HG02943 (cell line): ENCODE measurements at regions not wholly inside any gene's neighbourhood (a gene's known extent, or its start where the extent isn't known, plus 50 kb on each side); places are given as distances from the start of the nearest gene placed in this dataset.
"Not testable (repeated sequence)": the region's sequence is repeated elsewhere in the genome, so short reads cannot be mapped to it uniquely, and the experiment has no call there.

Experiments used
- ATAC-seq: cut with Tn5 transposase; IDR thresholded peaks from one replicate; pipeline ENCODE4 v1.9.1; 2021; ENCODE audit warnings: mild to moderate bottlenecking, low read depth, moderate library complexity; ENCODE audit not compliant: unreplicated experiment

DNA sequence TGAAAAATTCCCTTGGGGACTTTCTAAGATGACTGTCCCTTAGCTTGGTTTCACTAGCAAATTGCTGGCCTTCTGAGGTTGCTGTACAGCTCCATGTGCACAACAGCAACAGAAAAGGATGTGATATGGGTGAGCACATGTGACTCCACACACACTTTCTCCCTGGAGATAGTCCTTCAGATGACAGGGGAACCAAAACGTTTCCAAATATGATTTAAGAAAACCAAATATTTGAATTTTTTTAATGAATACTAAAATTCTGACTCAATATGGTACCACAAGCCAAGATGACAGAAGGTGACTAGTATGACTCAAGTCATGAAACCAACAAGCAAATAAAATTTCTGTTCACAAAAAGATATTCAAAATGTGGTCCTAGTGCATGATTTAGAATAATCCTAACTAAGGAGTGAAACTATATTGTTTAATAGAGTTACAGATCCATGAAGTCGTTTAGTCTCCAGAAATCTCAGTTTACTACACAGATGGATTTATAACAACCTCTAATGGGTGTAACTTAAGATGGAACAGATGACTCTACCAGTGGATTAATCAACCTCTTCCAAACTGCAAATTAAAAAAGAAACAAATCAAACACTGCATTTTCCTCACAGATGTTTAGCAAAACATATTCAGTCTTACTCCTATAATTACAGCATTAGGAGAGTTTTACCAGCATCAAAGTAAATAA is 144.8 kb upstream of the PIK3R1 start:
- peak; percentile 67 for ATAC-seq

DNA sequence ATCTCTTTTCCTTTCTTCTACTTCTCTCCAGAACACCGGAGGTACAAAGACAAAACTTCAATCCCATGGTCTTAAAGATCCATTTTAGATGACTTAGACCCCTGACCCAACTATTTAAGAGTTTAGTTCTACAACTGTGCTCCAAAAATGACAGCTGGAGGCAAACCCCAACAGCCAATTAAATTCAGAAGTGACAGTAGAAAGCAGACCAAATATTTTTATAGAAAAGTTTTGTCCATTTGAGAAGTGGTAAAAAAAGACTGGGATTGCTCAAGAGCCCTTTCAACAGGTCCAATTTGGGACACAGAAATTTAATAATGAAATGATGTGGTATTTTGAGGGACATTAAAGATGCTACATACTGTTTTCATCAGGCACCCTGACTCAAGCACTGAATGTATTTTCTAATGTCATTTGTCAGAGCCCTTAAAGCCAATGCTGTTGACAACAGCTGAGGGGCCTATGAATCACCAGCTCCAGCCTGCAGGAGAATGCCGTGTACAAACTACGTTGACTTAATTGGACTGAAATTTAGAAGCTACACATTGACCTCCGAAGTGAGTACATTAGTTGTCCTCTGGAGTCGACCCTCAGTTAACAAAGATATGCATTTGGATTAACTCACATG is 147.5 kb upstream of the PIK3R1 start:
- ATAC-seq = no peak

DNA sequence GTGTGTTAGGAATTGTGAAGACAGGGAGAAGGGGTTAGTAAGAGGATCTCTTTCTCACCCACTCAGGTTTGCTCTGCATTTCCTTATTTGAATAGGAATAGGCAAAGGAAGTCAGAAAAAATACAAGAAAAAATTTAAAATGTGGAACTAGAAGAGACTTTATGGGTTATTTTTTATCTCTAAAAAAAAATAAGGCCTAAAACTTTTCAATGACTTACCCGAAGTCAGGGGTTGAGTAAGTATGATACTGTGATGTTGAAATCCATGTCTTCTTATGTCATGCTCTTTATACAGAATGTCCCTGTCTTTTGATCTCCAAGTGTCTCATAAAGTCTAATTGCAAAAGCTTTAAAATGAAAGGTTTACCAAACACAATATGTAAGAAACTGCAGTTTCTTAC is 148.3 kb upstream of the PIK3R1 start:
- no peak for ATAC-seq

DNA sequence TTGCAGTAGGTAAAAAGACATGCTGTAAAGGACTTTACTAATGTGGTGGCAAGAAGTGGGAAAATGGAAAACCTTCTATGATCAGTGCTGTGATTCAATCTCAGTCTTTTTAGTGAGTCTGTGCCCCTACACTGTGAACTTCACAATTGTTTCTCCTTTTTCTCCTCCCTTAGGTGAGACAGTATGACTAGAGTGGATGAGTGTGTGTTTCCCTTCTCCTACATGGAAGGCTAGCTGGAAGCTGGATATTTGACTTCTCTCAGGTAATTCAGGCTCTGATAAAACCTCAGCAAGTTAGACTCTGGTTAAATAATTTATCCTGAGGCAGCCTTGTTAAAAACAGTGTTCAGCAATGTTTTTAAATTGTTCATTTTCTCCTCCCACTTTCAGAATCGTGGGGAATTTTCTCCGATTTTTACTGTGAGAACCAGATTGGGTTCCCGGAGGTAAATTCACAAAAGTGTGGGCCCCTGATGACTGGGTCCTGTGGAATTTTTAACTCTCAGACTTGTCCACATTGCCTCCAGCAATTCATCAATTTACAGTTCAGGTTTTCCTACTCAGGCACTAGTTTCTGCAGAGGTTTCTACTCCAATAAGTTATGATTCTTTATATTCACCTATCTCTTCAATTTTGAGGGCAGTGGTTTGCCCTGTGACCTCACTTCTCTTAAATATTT is 149.1 kb upstream of the PIK3R1 start:
- no peak for ATAC-seq

DNA sequence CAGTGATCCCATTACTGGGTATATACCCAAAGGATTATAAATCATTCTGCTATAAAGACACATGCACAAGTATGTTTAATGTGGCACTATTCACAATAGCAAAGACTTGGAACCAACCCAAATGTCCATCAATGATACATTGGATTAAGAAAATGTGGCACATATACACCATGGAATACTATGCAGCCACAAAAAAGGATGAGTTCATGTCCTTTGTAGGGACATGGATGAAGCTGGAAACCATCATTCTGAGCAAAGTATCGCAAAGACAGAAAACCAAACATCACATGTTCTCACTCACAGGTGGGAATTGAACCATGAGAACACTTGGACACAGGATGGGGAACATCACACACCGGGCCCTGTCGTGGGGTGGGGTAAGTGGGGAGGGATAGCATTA is 150.2 kb upstream of the PIK3R1 start:
- ATAC-seq = not testable (repeated sequence)

DNA sequence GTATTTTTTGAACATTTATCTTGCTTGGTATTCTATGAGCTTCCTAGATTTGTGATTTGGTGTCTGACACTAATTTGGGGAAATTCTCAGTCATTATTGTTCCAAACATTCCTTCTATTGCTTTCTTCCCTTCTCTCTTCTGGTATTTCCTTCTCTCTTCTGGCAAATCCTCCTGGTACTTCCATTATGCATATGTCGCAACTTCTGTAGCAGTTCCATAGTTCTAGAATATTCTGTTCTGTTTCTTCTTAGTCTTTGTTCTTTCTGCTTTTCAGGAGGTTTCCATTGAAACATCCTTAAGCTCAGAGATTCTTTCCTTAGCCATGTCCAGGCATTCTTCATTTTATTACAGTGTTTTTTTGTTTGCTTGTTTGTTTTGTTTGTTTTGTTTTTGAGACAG is 155.2 kb upstream of the PIK3R1 start:
- no peak for ATAC-seq

DNA sequence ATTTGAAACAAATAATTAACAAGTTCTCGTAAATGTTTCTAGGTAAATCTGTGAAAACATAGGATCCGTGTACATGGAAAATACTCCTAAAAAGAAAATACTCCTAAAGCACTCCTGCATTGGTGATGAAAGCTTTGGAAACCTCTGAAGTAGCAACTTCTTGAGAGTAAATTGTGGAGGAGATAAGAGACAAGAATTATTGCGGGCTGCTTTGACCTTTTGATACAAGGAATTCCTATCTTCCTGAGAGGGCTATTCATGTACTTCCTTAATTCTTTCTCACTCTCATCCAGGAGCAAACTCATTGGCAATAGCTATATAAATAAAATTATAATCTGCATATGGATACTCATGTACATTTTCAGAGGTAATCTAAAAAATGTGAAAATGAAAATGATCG is 158.4 kb upstream of the PIK3R1 start:
- no peak for ATAC-seq

DNA sequence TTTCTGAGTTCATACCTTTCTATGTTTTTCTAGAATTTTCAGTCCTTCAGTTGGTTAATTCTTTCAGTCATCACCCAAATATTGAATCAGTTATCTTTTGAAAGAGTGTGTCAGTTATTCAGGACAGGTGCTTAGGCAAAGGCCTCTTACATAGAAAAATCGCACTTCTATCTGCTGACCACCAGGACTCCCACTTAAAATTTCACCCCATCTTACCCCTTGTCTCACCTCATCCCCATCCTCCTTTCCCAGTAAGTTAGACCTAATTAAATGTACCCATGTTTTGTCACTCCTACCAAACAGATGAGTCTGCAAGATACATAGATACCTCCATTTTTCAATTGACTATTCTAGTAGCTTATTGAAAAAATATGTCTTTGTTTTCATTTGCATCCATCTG is 159.9 kb upstream of the PIK3R1 start:
- ATAC-seq = no peak

DNA sequence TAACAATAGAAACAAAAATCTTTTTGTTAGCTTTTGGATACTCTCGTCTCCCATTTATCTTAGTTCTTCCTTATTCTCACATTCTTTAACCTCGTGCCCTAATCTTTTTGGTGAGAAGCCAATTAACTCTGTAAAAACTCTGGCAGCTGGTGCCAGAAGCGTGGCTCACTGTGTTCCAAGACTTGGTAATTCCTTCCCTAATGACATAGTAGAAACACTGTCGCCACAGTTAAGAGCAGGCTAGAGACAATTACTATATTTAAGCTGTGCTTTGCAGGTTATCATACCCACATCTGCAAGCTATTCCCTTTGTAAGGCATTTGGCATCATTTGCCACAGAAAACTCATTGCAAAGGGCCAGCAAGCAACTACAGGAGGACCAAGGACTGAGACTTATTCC is 160.9 kb upstream of the PIK3R1 start:
- ATAC-seq = no peak

DNA sequence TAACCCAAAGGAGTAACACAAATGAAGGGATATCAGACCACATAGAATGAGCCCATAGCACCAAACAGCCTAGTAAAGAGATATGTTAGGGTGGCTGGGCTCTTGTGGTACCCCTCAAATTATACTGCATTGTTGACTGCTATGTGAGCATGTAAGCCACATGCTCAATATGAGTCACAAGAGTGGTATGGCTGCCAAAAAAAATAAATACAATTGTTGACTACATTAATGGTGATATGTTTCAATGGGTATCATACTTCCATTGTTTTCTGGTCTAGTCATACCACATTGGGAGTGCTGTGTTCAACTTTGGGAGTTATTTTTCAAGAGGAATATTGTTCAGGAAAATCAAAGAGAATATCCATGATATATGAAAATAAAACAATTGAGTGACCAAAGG is 162.4 kb upstream of the PIK3R1 start:
- no peak for ATAC-seq

DNA sequence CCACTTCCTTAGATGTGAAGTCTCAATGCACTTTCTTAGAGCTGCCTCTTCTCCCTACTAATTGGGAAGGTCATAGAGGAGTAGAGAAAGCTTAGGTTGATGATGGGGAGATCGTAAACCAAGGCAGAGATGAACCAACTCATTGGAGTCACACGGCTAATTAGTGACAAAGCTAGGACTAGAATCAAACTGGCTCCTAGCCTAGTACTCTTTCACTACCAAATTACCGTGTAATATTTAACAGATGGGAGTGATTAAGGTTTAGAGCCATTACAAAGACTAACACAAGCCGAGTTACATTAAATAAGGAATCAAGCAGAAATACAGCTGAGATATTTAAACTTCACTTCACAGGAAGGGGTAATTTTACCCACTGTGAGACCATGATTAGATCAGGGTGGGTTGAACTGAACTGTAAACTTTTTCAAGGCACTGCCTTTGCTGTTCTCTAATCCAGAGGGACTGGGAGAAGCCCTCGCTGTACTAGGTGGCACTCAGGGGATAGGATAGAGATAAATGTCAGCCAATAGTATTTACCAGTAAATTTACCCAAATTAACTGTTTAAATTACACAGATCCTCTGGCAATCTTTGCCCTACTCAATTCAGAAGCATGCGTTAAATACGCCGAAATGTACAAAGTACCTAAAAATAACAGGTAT is 166.4 kb upstream of the PIK3R1 start:
- no peak for ATAC-seq

DNA sequence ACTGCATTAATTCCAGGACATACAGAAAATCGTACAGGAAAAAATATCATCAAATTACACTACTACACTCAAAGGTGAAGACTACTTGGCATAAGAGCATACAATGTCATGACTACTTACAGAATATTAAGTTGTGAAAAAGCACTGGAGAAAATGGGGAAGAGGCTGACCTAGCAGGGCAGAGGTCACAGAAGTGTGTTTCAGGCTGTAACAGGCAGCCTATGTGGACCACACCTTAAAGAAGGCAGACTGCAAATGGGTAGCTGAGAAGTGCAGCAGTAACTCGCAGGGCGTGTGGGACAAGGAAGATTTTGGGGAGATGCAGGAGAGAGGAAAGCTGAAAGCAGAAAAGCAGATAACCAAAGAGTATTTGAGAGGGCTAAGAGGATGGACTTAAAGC is 167.0 kb upstream of the PIK3R1 start:
- ATAC-seq = no peak

DNA sequence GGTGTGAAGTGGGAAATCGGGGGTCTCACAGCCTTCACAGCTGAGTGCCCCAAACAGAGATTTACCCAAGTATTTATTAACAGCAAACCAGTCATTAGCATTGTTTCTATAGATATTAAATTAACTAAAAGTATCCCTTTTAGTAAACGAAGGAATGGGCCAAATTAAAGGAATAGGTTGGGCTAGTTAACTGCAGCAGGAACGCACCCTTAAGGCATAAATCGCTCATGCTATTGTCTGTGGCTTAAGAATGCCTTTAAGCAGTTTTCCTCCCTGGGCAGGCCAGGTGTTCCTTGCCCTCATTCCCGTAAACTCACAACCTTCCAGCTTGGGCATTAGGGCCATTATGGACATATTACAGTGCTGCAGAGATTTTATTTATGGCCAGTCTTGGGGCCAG is 167.5 kb upstream of the PIK3R1 start:
- ATAC-seq = not testable (repeated sequence)

DNA sequence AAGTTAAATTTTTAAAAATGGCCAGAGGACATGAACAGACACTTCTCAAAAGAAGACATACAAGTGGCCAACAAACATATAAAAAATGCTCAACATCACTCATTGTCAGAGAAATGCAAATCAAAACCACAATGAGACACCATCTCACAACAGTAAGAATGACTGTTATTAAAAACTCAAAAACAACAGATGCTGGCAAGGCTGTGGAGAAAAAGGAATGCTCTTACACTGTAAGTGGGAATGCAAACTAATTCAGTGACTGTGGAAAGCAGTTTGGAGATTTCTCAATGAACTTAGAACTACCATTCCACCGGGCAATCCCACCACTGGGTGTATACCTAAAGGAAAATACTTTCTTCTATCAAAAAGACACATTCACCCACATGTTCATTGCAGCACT is 168.5 kb upstream of the PIK3R1 start:
- ATAC-seq = no peak

DNA sequence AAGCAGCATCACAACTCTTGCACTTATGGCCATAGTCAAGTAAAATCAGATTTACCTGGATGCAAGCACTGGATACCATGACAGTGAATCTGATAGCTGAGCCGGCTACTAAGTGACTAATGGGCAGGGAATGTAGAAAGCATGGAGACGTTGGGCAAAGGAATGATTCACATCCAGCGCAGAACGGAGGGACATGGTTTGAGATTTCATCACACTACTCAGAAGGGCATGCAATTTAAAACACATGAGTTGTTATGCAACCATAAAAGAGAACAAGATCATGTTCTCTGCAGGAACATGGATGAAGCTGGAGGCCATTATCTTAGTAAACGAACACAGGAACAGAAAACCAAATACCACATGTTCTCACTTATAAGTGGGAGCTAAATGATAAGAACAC is 169.1 kb upstream of the PIK3R1 start:
- ATAC-seq = no peak

DNA sequence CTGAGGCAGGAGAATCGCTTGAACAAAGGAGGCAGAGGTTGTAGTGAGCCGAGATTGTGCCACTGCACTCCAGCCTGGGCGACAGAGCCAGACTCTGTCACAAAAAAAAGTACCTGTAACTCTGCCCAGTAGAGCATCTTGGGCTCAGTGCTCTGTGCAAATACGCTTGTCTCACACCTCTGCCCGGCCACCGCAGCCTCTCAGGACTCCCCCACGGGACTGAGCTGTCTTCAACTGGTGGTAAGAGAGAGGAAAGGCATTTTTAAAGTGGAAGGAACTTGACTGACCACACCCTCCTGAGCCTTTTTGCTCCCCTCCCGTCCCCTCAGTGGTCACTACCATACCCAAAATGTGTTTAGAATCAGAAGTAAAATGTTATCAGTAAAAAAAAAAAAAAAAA is 174.3 kb upstream of the PIK3R1 start:
- peak; percentile 95 for ATAC-seq

DNA sequence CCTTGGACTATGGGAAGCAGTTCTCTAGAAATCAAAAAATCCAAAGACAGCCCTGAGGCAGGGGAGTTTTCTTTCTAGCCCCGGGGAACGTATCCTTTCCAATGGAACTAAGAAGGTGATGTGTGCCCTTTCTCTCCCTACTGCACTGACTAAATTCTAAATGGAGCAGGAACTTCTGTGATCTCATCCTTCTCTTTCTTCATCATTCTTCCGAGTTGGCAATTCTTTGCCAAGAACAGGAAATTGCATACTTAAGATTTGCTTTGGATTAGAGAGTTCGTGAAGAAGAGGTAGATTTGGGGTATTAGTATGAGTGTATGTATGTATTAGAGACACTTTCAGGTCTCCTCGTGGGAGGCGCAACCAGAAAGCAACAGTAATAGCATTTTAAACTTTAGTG is 178.0 kb upstream of the PIK3R1 start:
- ATAC-seq = no peak

DNA sequence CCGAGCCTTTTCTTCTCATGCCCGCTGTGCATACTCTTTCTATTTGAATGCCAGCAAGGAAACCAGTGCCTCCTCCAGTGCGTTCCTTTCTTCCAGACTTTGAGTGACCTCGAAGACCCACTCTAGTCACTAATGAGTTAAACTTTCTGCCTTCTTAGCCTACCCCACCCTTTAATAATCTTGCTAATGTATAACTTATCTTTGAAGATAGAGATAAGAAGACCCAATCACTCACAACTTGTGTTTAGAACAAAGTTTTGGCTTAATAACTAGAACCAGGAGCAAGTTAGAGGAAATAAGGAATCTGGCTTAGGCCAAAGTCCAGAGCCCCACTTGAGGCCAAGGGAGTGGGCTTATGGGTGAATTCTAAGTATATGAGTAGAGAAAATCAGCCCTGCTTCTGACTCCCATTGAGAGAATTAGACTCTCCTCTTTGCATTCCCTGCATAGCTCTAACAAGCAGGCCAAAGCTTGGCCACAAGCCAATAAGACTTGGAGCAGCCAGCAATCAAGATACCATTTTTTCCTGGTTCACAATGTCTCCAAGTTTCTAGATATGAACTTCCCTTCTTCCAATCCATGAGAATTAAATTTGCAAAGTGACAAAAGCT is 181.5 kb upstream of the PIK3R1 start:
- ATAC-seq = no peak

DNA sequence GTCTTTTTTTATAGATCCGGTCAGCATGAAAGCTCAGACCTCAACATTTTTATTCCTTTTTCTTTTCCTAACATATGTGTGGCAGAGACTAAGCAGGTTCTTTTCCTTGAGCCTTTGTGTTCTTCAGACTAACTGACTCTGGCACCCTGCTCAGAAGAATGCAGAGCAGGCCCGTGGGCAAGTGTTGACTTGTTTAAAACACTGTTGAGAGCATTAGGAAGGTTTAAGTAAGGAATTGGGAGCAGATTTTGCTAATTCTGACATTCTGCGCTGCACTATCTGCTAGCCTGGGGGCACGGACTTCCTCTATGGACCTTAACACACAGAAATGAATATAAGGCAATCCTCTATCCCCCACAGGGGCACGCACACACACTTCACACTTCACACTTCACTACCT is 182.5 kb upstream of the PIK3R1 start:
- no peak for ATAC-seq

DNA sequence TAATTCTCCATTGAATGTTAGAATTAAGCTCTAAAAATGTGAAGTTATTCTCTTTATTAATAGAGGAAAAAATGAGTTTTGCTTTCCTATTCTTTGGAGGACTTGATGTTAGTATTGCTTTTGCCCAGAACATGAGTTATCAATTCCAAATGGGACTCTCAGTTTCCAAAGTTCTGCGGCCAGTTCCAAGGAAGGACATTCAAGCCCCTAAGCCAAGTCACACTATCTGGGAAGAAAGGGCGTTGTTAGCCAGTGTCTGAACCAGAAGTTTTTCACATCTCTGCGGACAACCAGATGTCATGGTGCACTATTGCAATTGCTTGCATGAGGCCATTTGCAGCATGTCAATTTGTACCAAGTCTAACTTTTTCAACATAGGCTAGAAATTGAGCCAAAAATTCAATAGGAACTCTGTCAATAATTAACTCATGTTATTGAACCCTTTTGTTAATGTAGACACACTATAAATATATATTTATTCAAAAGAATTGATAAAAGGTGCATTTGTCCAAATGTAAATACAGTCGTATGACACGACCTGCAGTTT is 183.3 kb upstream of the PIK3R1 start:
- no peak for ATAC-seq
